Spleen (tissue), 11 donors: ENCODE measurements at regions not wholly inside any gene's neighbourhood (a gene's known extent, or its start where the extent isn't known, plus 50 kb on each side); places are given as distances from the start of the nearest gene placed in this dataset.

ENCODE experiments used
- DNase-seq: peaks from one replicate; pipeline ENCODE4 v3.0.0-alpha.2; 2020
- H3K27ac ChIP-seq, 8 donors: fragments of 200-600 bp; sonication (generic) in 7 of 8; 1 replicate in 4 of 8; 2 replicates in 4 of 8; pipeline versions ENCODE4 v1.5.0 to v1.8.0; 2016 to 2021; ENCODE audit warnings: inconsistent platforms in 4 of 8, mild to moderate bottlenecking in 4 of 8, moderate library complexity in 1 of 8
- H3K27me3 ChIP-seq, 7 donors: fragments of 200-600 bp; sonication (generic) in 6 of 7; replicated peaks in 1 of 7; 1 replicate in 4 of 7; 2 replicates in 3 of 7; pipeline versions ENCODE4 v1.5.0 to v1.8.0; 2016 to 2021; ENCODE audit warnings: inconsistent platforms in 3 of 7, mild to moderate bottlenecking in 1 of 7
- H3K36me3 ChIP-seq, 6 donors: fragments of 200-600 bp; sonication (generic) in 5 of 6; 1 replicate in 4 of 6; 2 replicates in 2 of 6; pipeline versions ENCODE4 v1.5.0 to v1.8.0; 2016 to 2021; ENCODE audit warnings: inconsistent platforms in 2 of 6
- H3K4me1 ChIP-seq, 6 donors: fragments of 200-600 bp; sonication (generic) in 5 of 6; 1 replicate in 3 of 6; 2 replicates in 3 of 6; pipeline versions ENCODE4 v1.5.0 to v1.8.0; 2016 to 2021; ENCODE audit warnings: inconsistent platforms in 3 of 6
- H3K4me3 ChIP-seq, 8 donors: fragments of 200-600 bp; sonication (generic) in 7 of 8; 1 replicate in 4 of 8; 2 replicates in 4 of 8; pipeline versions ENCODE4 v1.5.0 to v1.8.0; 2016 to 2021; ENCODE audit warnings: inconsistent platforms in 4 of 8, mild to moderate bottlenecking in 4 of 8, moderate library complexity in 2 of 8
- H3K9me3 ChIP-seq, 8 donors: fragments of 200-600 bp; sonication (generic) in 7 of 8; 1 replicate in 4 of 8; 2 replicates in 4 of 8; pipeline versions ENCODE4 v1.5.0 to v1.8.0; 2016 to 2021; ENCODE audit warnings: inconsistent platforms in 4 of 8
- POLR2A ChIP-seq, 3 donors: fragments of 450-650 bp; IDR thresholded peaks; one replicate each; pipeline ENCODE4 v1.5.1; 2017; ENCODE audit warnings: antibody characterized with exemption in 3 of 3, mild to moderate bottlenecking in 1 of 3
- POLR2AphosphoS5 ChIP-seq, 3 donors: sonication (generic); formaldehyde crosslinking; IDR thresholded peaks; one replicate each; pipeline ENCODE4 v1.5.1; 2017; ENCODE audit warnings: antibody characterized with exemption in 3 of 3
- WGBS, 5 donors: extraction: QIAGEN DNeasy Blood & Tissue Kit in 3 of 5; methylation state at CpG; one replicate each; pipeline versions ENCODE4 v1.1.5 to v1.1.7; 2013 to 2018; 5-methylcytosine and 5-hydroxymethylcytosine counted together
- intact Hi-C: fragments of 100-400 bp; cut with DNase I; formaldehyde crosslinking; loops from one replicate; pipeline ENCODE4 v1.15.0; 2023; ENCODE audit warnings: low total_unique reads
- TF ChIP-seq, protein P1 (sequence below), 11 experiments: fragments of 200-600 bp in 7 of 11; fragments of 450-650 bp in 4 of 11; sonication (generic) in 4 of 11; IDR thresholded peaks in 8 of 11; conservative IDR thresholded peaks in 3 of 11; 1 replicate in 7 of 11; 2 replicates in 4 of 11; pipeline versions ENCODE4 v1.4.0 to v1.8.0; 2016 to 2021; ENCODE audit warnings: antibody characterized with exemption in 11 of 11, inconsistent platforms in 4 of 11, mild to moderate bottlenecking in 1 of 11
- donor health status: healthy with polysubstance abuse.
- donor health status: DM: no; HTN: no; CAD: no; lungs with moderate emphysema.
- donor health status: DM: no; HTN: no; CAD: no.
- donor health status: Bipolar disorder and iron deficiency.
- donor health status: healthy.
- donor health status: DM: no; HTN: no; CAD: no.
- donor health status: DM: yes; HTN: yes; CAD: no.

DNA sequence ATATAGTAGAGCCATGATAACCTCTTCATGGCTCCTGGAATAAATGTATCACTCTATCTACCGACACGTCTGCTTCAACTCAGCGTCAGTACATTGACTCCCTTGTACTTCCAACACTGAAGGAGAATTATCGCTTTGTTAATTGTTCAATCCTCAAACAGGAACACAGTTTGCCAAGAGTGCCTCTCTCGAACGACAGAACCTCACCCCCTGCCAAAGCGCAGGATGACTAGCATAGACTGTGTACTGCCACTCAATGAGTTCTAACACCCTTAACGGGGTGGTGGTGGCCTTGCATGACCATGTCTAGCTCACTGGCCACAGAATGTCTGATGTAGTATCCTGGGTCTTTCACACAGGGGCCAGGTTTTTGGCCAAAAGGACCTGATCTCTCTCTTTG lies 81.4 kb upstream of the HEY2 start:
- H3K27ac ChIP-seq, result no peak overlapping the region
- intact Hi-C loops, result no loop called here
- no peak for DNase-seq
- 89 to 96% (median 94%) methylated on average over 8 of the region's 8 CpGs for WGBS, 5 donors
- H3K36me3 ChIP-seq, result no peaks in the 10 kb centered on the region
- no peak overlapping the region for H3K4me3 ChIP-seq
- H3K9me3 ChIP-seq, result no peaks in the 10 kb centered on the region
- H3K4me1 ChIP-seq, result no peaks in the 10 kb centered on the region
- TF ChIP-seq, protein P1, sequence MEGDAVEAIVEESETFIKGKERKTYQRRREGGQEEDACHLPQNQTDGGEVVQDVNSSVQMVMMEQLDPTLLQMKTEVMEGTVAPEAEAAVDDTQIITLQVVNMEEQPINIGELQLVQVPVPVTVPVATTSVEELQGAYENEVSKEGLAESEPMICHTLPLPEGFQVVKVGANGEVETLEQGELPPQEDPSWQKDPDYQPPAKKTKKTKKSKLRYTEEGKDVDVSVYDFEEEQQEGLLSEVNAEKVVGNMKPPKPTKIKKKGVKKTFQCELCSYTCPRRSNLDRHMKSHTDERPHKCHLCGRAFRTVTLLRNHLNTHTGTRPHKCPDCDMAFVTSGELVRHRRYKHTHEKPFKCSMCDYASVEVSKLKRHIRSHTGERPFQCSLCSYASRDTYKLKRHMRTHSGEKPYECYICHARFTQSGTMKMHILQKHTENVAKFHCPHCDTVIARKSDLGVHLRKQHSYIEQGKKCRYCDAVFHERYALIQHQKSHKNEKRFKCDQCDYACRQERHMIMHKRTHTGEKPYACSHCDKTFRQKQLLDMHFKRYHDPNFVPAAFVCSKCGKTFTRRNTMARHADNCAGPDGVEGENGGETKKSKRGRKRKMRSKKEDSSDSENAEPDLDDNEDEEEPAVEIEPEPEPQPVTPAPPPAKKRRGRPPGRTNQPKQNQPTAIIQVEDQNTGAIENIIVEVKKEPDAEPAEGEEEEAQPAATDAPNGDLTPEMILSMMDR (IDR thresholded peaks at IDR 0.05 in 8 of 11, conservative IDR thresholded peaks at IDR 0.05 in 3 of 11), result no peak
- TF ChIP-seq POLR2A (IDR thresholded peaks at IDR 0.05) (no peak), POLR2AphosphoS5 (IDR thresholded peaks at IDR 0.05) (no peak)
- peaks cover 0 to 10% (median 0%) of the 10 kb centered on the region in 7 donors for H3K27me3 ChIP-seq

DNA sequence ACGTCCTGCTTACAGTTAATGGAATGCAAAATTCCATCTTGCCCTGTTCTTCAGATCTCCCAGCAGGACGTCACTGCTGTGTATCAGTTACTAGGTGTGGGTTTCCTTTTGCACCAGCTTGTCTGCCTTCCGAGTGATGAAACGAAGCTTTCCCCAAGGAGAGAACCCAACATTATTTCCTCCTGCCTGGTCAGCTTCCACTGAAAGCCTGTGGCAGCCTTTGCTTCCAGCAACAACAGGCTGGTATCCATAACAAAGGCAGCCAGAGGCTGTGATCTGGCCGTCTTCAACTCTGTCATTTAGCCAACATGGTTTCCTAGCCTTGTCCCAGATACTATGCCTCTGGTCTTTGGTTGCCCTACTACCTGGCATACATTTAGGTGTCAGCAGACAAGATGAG lies 78.9 kb upstream of the HEY2 start:
- TF ChIP-seq POLR2A (IDR thresholded peaks at IDR 0.05), result no peak
- TF ChIP-seq, protein P1 (IDR thresholded peaks at IDR 0.05 in 8 of 11, conservative IDR thresholded peaks at IDR 0.05 in 3 of 11), result no peak
- no peak for TF ChIP-seq POLR2AphosphoS5 (IDR thresholded peaks at IDR 0.05)
- intact Hi-C loops, result no loop called here
- no peak overlapping the region for H3K4me3 ChIP-seq
- no peak for DNase-seq
- H3K27ac ChIP-seq, result no peak overlapping the region
- 51 to 75% (median 64%) methylated on average over 5 of the region's 5 CpGs for WGBS, 5 donors
- peaks cover 0 to 10% (median 0%) of the 10 kb centered on the region in 7 donors for H3K27me3 ChIP-seq
- H3K9me3 ChIP-seq, result no peaks in the 10 kb centered on the region
- H3K4me1 ChIP-seq, result no peaks in the 10 kb centered on the region
- no peaks in the 10 kb centered on the region for H3K36me3 ChIP-seq

DNA sequence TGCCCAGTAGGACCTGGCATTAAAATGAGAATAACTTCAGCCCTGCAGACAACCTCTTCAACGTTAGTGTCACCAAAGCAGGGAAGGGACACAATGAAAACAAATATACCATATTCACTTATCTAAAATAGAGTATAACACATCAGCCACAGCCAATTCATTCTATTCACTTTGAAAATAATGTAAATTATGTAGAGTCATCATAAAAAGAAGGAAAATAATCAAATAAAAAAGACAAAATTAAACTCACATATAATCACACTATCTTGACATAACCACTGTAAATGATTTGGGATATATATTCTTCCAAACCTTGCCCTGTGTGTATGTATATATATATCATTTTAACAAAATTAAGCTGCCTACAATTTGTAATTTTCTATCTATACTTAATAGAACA lies 78.1 kb upstream of the HEY2 start:
- Histone ChIP-seq H3K4me3 (no peak overlapping the region), H3K9me3 (no peaks in the 10 kb centered on the region), H3K4me1 (no peaks in the 10 kb centered on the region), H3K27ac (no peak overlapping the region), H3K27me3 (peaks cover 0 to 10% (median 0%) of the 10 kb centered on the region in 7 donors), H3K36me3 (no peaks in the 10 kb centered on the region)
- intact Hi-C loops, result no loop called here
- TF ChIP-seq POLR2A (IDR thresholded peaks at IDR 0.05), result no peak
- TF ChIP-seq POLR2AphosphoS5 (IDR thresholded peaks at IDR 0.05), result no peak
- TF ChIP-seq, protein P1 (IDR thresholded peaks at IDR 0.05 in 8 of 11, conservative IDR thresholded peaks at IDR 0.05 in 3 of 11), result no peak
- 61 to 84% (median 80%) methylated on average over 1 of the region's 1 CpG for WGBS, 5 donors
- no peak for DNase-seq

DNA sequence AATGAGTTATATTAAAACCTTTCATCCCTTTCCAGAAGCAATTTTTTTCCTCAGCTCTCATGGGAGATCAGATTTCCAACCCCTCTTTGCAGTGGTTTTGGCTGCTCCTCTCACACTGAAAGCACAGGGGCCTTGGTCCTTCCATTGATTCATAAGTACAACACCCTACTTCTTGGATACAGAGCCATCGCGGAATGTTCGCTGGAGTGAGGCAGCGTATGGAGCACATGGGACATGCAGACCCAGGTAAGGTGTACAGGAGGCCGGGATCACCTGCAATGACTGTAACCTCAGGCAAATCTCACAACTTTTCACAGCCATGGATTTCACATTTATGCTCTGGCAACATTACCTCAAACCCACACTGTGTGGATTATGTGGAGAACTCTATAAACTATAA lies 75.2 kb upstream of the HEY2 start:
- no peaks in the 10 kb centered on the region for H3K9me3 ChIP-seq
- H3K27ac ChIP-seq, result no peak overlapping the region
- intact Hi-C loops, result no loop called here
- whole genome bisulfite sequencing, 5 donors, result 74 to 95% (median 94%) methylated on average over 5 of the region's 5 CpGs
- no peaks in the 10 kb centered on the region for H3K4me1 ChIP-seq
- peaks cover 0 to 16% (median 0%) of the 10 kb centered on the region in 7 donors for H3K27me3 ChIP-seq
- no peak overlapping the region for H3K4me3 ChIP-seq
- H3K36me3 ChIP-seq, result no peaks in the 10 kb centered on the region
- no peak for TF ChIP-seq POLR2AphosphoS5 (IDR thresholded peaks at IDR 0.05)
- TF ChIP-seq, protein P1 (IDR thresholded peaks at IDR 0.05 in 8 of 11, conservative IDR thresholded peaks at IDR 0.05 in 3 of 11), result no peak
- TF ChIP-seq POLR2A (IDR thresholded peaks at IDR 0.05), result no peak
- DNase-seq, result no peak
